Mesenchymal stem cell (in vitro differentiated cells and primary cell): ENCODE measurements at regions not wholly inside any gene's neighbourhood (a gene's known extent, or its start where the extent isn't known, plus 50 kb on each side); places are given as distances from the start of the nearest gene placed in this dataset.

Experiments
- DNase-seq: peaks from one replicate; pipeline ENCODE4 v3.0.0-alpha.2; 2013
- H2AFZ ChIP-seq: one replicate; pipeline ENCODE4 v1.6.1; 2013; ENCODE audit warnings: low read depth, mild to moderate bottlenecking, control low read depth, inconsistent platforms, low read length, moderate library complexity
- H2AK5ac ChIP-seq: 2 replicates; pipeline ENCODE4 v1.6.1; 2013; ENCODE audit warnings: low read length, moderate library complexity, mild to moderate bottlenecking, inconsistent platforms; ENCODE audit not compliant: severe bottlenecking
- H2BK120ac ChIP-seq: one replicate; pipeline ENCODE4 v1.6.1; 2013; ENCODE audit warnings: low read depth, mild to moderate bottlenecking, inconsistent platforms, low read length, moderate library complexity
- H2BK12ac ChIP-seq, 2 experiments: one replicate each; pipeline ENCODE4 v1.6.1; 2013; ENCODE audit warnings: inconsistent platforms in 2 of 2, low read length in 2 of 2, mild to moderate bottlenecking in 2 of 2, moderate library complexity in 2 of 2, control low read depth in 1 of 2
- H2BK15ac ChIP-seq: one replicate; pipeline ENCODE4 v1.6.1; 2013; ENCODE audit warnings: mild to moderate bottlenecking, low read depth, inconsistent platforms; ENCODE audit not compliant: poor library complexity, severe bottlenecking
- H2BK5ac ChIP-seq: 2 replicates; pipeline ENCODE4 v1.6.1; 2013; ENCODE audit warnings: low read depth, mild to moderate bottlenecking, low read length, control low read depth, inconsistent platforms; ENCODE audit not compliant: poor library complexity, severe bottlenecking
- H3K14ac ChIP-seq, 2 experiments: one replicate each; pipeline ENCODE4 v1.6.1; 2013; ENCODE audit warnings: inconsistent platforms in 2 of 2, low read length in 2 of 2, control low read depth in 1 of 2, mild to moderate bottlenecking in 1 of 2, moderate library complexity in 1 of 2
- H3K18ac ChIP-seq, 2 experiments: one replicate each; pipeline ENCODE4 v1.6.1; 2013; ENCODE audit warnings: inconsistent platforms in 2 of 2, low read length in 2 of 2, control low read depth in 1 of 2, low read depth in 1 of 2, mild to moderate bottlenecking in 1 of 2
- H3K23ac ChIP-seq, 2 experiments: one replicate each; pipeline ENCODE4 v1.6.1; 2013; ENCODE audit warnings: inconsistent platforms in 2 of 2, low read length in 2 of 2, mild to moderate bottlenecking in 2 of 2, moderate library complexity in 2 of 2, control low read depth in 1 of 2
- H3K27ac ChIP-seq: 2 replicates; pipeline ENCODE4 v1.5.1; 2013; ENCODE audit warnings: mild to moderate bottlenecking, moderate library complexity, low read length, control low read depth, inconsistent platforms; ENCODE audit not compliant: poor library complexity, severe bottlenecking
- H3K27me3 ChIP-seq, 2 experiments: 2 replicates each; pipeline versions ENCODE4 v1.6.1 to v1.7.0; 2013; ENCODE audit warnings: low read length in 2 of 2, mild to moderate bottlenecking in 2 of 2, moderate library complexity in 2 of 2, control low read depth in 1 of 2, inconsistent platforms in 1 of 2; ENCODE audit not compliant: control insufficient read depth in 1 of 2, insufficient read depth in 1 of 2
- H3K36me3 ChIP-seq, 2 experiments: 2 replicates each; pipeline versions ENCODE4 v1.6.1 to v1.7.0; 2013; ENCODE audit warnings: low read length in 2 of 2, control low read depth in 1 of 2, inconsistent platforms in 1 of 2, low read depth in 1 of 2, mild to moderate bottlenecking in 1 of 2; ENCODE audit not compliant: insufficient read depth in 2 of 2, control insufficient read depth in 1 of 2
- H3K4ac ChIP-seq, 2 experiments: one replicate each; pipeline ENCODE4 v1.6.1; 2013; ENCODE audit warnings: inconsistent platforms in 2 of 2, low read length in 2 of 2, mild to moderate bottlenecking in 2 of 2, moderate library complexity in 2 of 2, control low read depth in 1 of 2, low read depth in 1 of 2
- H3K4me1 ChIP-seq: 2 replicates; pipeline ENCODE4 v1.6.1; 2013; ENCODE audit warnings: low read depth, low read length, control low read depth; ENCODE audit not compliant: control insufficient read depth, insufficient read depth
- H3K4me2 ChIP-seq: 2 replicates; pipeline ENCODE4 v1.6.1; 2013; ENCODE audit warnings: low read length, mild to moderate bottlenecking, inconsistent platforms; ENCODE audit not compliant: poor library complexity, severe bottlenecking
- H3K4me3 ChIP-seq, 2 experiments: 2 replicates each; pipeline versions ENCODE4 v1.5.1 to v1.7.0; 2013; ENCODE audit warnings: low read length in 2 of 2, mild to moderate bottlenecking in 2 of 2, control low read depth in 1 of 2, low read depth in 1 of 2; ENCODE audit not compliant: insufficient read depth in 1 of 2
- H3K79me1 ChIP-seq: replicated peaks from 2 replicates; pipeline ENCODE4 v1.6.1; 2013; ENCODE audit warnings: mild to moderate bottlenecking, control low read depth, low read length, inconsistent platforms; ENCODE audit not compliant: poor library complexity, severe bottlenecking
- H3K9ac ChIP-seq: 2 replicates; pipeline ENCODE4 v1.7.0; 2013; ENCODE audit warnings: mild to moderate bottlenecking, low read length, moderate library complexity
- H3K9me3 ChIP-seq: 2 replicates; pipeline ENCODE4 v1.7.0; 2013; ENCODE audit warnings: mild to moderate bottlenecking, low read length; ENCODE audit not compliant: control insufficient read depth
- H4K8ac ChIP-seq: one replicate; pipeline ENCODE4 v1.6.1; 2013; ENCODE audit warnings: inconsistent platforms, mild to moderate bottlenecking, low read length, moderate library complexity
- H4K91ac ChIP-seq: one replicate; pipeline ENCODE4 v1.6.1; 2013; ENCODE audit warnings: mild to moderate bottlenecking, low read length, inconsistent platforms
- WGBS: methylation state at CpG from one replicate; pipeline ENCODE4 v1.1.7; 2013; ENCODE audit warnings: mixed read lengths; 5-methylcytosine and 5-hydroxymethylcytosine counted together

DNA sequence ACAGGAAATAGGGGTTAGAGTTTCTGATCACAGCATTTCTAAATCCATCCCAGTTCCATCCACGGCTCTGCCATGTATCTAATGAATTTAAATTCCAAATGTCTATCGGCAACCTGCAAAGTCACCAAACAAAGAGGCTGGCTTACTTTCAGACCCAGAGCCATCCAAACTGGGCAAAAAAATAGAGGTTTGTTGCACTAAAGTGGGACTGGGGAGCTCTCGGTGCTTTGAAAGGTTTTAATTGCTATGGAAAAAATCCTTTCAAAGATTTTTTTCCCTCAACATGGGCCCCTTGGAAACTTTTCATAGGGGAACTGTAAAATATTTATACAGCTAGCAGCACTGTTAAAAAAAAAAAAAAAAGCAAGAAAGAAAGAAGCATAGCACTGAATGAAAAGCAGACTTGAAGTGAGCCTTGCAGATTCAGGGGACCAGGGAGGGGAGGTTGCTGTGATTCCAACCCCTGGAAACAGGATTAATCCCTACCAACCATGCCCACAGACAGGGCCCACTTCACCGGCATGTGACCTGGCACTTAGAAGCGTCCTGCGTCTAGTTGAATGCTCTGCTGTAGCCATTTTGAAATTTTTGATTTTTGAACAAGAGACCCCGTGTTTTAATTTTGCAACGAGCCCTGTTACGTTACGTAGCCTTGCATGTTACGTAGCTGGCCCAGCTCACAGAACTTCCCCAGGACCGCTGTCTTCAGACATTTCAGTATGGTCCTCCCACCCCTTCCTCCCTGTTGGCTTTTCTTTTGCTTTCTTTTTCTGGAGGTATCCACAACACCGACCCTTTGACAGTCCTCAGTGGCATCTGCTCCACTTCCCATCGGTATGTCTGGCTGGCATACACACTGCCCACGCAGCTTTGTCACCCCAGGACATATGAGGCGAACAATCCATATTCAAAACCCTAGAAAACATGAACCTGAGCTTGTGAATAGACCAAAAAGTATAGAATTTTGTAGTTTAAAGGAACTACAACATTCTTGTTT is 105.3 kb upstream of the NFIB start:
- Histone ChIP-seq H3K79me1 (no peaks in the 10 kb centered on the region), H2AFZ (no peak overlapping the region), H2BK15ac (no peak overlapping the region), H3K4me1 (no peaks in the 10 kb centered on the region), H3K27me3 (peaks cover 16 to 51% of the 10 kb centered on the region in 2 experiments), H3K4ac (no peak overlapping the region), H3K9ac (peak overlapping the region; percentile 45), H3K23ac (no peak overlapping the region), H3K27ac (no peak overlapping the region), H3K4me2 (no peak overlapping the region), H2BK12ac (no peak overlapping the region), H3K9me3 (peaks cover 11% of the 10 kb centered on the region), H2BK5ac (no peak overlapping the region), H4K91ac (no peak overlapping the region), H3K14ac (no peak overlapping the region), H2AK5ac (no peak overlapping the region), H3K36me3 (no peaks in the 10 kb centered on the region), H3K18ac (no peak overlapping the region), H3K4me3 (peak overlapping the region in 1 of 2 experiments; percentile 49), H2BK120ac (no peak overlapping the region), H4K8ac (no peak overlapping the region)
- 99% methylated on average over 11 of the region's 16 CpGs for WGBS
- DNase-seq, result no peak

DNA sequence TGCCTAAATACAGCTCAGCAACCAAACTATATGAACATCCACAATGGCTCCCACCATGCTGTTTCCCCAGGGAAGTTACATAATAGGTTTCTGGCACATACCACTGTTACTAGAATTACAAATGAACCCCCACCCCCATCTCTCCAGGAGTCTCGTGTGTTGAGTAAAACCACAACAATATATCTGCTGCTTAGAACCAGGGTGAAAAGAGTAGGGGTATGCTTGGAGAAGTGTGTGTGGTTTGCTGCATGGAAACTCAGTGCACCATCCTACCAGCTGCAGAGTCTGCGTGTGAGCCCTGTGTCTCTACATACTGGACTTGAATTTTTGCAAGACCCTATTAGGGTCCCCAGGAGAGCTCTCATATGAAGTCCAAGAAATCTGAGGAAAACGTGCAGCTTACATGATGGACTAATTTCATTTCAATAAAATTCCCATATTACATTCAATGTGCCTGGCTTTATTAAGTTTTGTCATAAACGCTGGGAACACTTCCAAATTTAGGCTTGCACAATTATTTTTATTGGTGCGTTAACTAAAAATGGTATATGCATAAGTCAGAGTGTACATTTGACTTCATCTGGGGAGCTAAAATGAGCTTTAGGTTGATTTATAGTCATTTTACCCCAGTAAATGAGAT is 104.5 kb upstream of the NFIB start:
- H2AK5ac ChIP-seq, result no peak overlapping the region
- 90% methylated on average over 4 of the region's 5 CpGs for WGBS

GRCh38 chr9:14417237-14417636 is 103.3 kb upstream of the NFIB start:
- Histone ChIP-seq H3K27me3 (peaks cover 26 to 54% of the 10 kb centered on the region in 2 experiments), H3K14ac (no peak overlapping the region), H2AFZ (no peak overlapping the region), H3K9me3 (peaks cover 14% of the 10 kb centered on the region), H3K79me1 (no peaks in the 10 kb centered on the region), H3K4me3 (no peak overlapping the region), H2BK12ac (no peak overlapping the region), H2BK15ac (no peak overlapping the region), H3K27ac (no peak overlapping the region), H3K18ac (no peak overlapping the region), H3K9ac (no peak overlapping the region), H2BK120ac (no peak overlapping the region), H4K91ac (no peak overlapping the region), H2BK5ac (no peak overlapping the region), H3K4me2 (no peak overlapping the region), H3K23ac (no peak overlapping the region), H3K4me1 (no peaks in the 10 kb centered on the region), H2AK5ac (no peak overlapping the region), H3K36me3 (no peaks in the 10 kb centered on the region), H3K4ac (no peak overlapping the region), H4K8ac (no peak overlapping the region)
- DNase-seq, result no peak
- 90% methylated on average over 3 of the region's 3 CpGs for WGBS

More for the DNA sequence above, 104.5 kb upstream of the NFIB start:
- H3K23ac ChIP-seq, result no peak overlapping the region
- H2BK5ac ChIP-seq, result no peak overlapping the region
- no peak overlapping the region for H3K27ac ChIP-seq
- H2BK15ac ChIP-seq, result no peak overlapping the region
- H3K4ac ChIP-seq, result no peak overlapping the region
- H3K18ac ChIP-seq, result no peak overlapping the region
- peaks cover 11% of the 10 kb centered on the region for H3K9me3 ChIP-seq
- no peaks in the 10 kb centered on the region for H3K4me1 ChIP-seq
- no peak overlapping the region for H2AFZ ChIP-seq
- no peak overlapping the region for H2BK12ac ChIP-seq
- no peaks in the 10 kb centered on the region for H3K79me1 ChIP-seq
- H2BK120ac ChIP-seq, result no peak overlapping the region
- DNase-seq, result no peak
- no peak overlapping the region for H4K91ac ChIP-seq
- no peaks in the 10 kb centered on the region for H3K36me3 ChIP-seq
- no peak overlapping the region for H3K14ac ChIP-seq
- H3K9ac ChIP-seq, result no peak overlapping the region
- H4K8ac ChIP-seq, result no peak overlapping the region
- H3K4me3 ChIP-seq, result peak overlapping the region in 1 of 2 experiments; percentile 49
- H3K27me3 ChIP-seq, result peaks cover 16 to 54% of the 10 kb centered on the region in 2 experiments
- no peak overlapping the region for H3K4me2 ChIP-seq

GRCh38 chr9:14415947-14416346 is 102.0 kb upstream of the NFIB start:
- H2AFZ ChIP-seq, result no peak overlapping the region
- H2BK12ac ChIP-seq, result no peak overlapping the region
- no peak overlapping the region for H2BK15ac ChIP-seq
- no peaks in the 10 kb centered on the region for H3K4me1 ChIP-seq
- H4K8ac ChIP-seq, result no peak overlapping the region
- H3K4me3 ChIP-seq, result no peak overlapping the region
- no peak overlapping the region for H3K18ac ChIP-seq
- H3K79me1 ChIP-seq, result no peaks in the 10 kb centered on the region
- peak; percentile 87 for DNase-seq
- no peak overlapping the region for H2BK5ac ChIP-seq
- no peak overlapping the region for H3K27ac ChIP-seq
- H3K36me3 ChIP-seq, result no peaks in the 10 kb centered on the region
- no peak overlapping the region for H3K4ac ChIP-seq
- no peak overlapping the region for H3K14ac ChIP-seq
- no peak overlapping the region for H2BK120ac ChIP-seq
- H3K23ac ChIP-seq, result no peak overlapping the region
- no peak overlapping the region for H3K4me2 ChIP-seq
- H3K9me3 ChIP-seq, result peaks cover 21% of the 10 kb centered on the region
- WGBS, result no CpG with 5 or more reads among the region's 1 CpG
- no peak overlapping the region for H2AK5ac ChIP-seq
- no peak overlapping the region for H4K91ac ChIP-seq
- H3K27me3 ChIP-seq, result peaks cover 38 to 56% of the 10 kb centered on the region in 2 experiments
- H3K9ac ChIP-seq, result no peak overlapping the region
